ENCODE measurements at regions not wholly inside any gene's neighbourhood (a gene's known extent, or its start where the extent isn't known, plus 50 kb on each side); places are given as distances from the start of the nearest gene placed in this dataset.

DNA sequence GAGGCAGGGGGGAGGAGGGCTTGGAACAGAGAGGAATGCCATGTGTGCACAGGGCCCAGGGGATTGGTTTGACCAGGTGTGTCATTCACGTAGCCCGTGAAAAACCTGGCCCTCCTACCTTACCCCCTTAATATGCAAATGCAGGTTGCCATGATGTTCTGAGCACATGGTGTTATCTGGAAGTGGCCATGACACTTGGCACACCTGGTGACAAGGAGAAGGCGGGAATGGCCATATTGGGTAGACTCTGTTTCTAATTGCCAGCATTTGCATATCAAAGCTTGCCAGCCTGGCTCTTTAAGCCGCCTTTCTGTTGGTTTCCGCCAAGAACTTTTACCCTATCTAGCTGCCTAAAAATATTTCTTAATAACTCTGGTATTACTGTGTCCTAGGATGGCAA is 202.1 kb upstream of the DPH6 start:
- DNase-seq (ENCODE audit: low spot score) = no peak
- CTCF ChIA-PET = no interaction called here
- TF ChIP-seq, protein P1, sequence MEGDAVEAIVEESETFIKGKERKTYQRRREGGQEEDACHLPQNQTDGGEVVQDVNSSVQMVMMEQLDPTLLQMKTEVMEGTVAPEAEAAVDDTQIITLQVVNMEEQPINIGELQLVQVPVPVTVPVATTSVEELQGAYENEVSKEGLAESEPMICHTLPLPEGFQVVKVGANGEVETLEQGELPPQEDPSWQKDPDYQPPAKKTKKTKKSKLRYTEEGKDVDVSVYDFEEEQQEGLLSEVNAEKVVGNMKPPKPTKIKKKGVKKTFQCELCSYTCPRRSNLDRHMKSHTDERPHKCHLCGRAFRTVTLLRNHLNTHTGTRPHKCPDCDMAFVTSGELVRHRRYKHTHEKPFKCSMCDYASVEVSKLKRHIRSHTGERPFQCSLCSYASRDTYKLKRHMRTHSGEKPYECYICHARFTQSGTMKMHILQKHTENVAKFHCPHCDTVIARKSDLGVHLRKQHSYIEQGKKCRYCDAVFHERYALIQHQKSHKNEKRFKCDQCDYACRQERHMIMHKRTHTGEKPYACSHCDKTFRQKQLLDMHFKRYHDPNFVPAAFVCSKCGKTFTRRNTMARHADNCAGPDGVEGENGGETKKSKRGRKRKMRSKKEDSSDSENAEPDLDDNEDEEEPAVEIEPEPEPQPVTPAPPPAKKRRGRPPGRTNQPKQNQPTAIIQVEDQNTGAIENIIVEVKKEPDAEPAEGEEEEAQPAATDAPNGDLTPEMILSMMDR (conservative IDR thresholded peaks at IDR 0.05; ENCODE audit: low read depth) = no peak
- POLR2A ChIA-PET (ENCODE audit: low non-redundant PET) = no interaction called here
- H3K27ac ChIP-seq = no peak overlapping the region

DNA sequence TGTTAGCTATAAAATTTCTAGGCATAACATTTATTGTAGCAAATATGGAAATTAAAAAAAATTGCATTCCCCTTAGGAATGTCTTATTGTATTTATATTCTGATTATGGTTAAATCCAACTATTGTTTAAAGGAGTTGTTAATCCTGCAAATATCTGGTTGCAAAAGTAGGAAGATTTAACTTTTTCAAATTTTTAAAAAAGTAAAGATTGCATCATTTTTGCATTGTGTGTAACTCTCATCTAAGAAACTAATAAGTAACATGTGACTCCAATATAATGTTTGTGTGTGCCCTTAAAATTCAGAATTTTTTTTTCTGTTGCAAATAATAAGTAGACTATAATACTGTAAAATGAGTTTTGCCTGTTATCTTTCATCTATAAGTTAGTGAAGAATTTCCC is 204.1 kb upstream of the DPH6 start:
- POLR2A ChIA-PET (ENCODE audit: low non-redundant PET) = no interaction called here
- no peak overlapping the region for H3K27ac ChIP-seq
- CTCF ChIA-PET = interaction anchor here (0.5 to 0.7 kb wide), 2 partner anchors 285 to 532 kb away, joined by 3 read pairs; no protein-coding TSS in a partner anchor
- TF ChIP-seq, protein P1 (conservative IDR thresholded peaks at IDR 0.05; ENCODE audit: low read depth) = no peak
- DNase-seq (ENCODE audit: low spot score) = no peak

DNA sequence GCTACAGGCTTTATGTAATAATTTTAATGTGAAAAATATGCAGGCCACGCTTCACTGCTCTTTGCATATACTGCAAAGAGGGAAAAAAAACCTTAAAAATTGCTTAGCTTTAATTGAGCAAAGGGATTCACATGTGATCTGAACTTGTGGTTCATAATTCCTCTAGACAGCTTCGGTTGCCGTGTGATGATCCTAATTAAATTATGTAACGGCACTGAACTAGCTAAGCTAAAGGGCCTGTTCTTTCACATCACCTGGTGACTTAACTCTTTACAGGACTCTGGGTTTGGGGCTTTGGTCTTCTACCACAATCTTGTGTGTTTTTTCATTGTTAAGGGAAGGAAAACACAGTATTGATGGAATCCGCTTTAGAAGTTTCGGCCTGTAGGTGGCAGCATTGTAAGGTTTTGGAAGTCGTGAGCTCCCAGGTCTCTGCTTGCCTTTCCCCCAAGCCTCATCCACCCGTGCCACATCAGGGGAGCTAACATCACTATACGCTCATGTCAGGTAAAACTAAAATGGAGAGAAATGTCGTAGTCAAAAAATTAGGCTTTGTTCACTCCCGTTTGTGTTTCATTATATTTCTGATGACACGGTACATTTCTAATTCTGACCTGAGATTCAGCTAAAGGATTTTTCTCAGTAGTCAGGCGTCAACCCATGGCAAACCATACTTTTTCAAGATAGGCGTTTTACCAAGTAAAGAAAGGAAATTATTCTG is 205.6 kb upstream of the DPH6 start:
- CTCF ChIA-PET = interaction anchor here (0.5 to 1.3 kb wide), 23 partner anchors 9 to 1272 kb away, joined by 3 to 10 read pairs (median 3); no protein-coding TSS in a partner anchor
- POLR2A ChIA-PET (ENCODE audit: low non-redundant PET) = no interaction called here
- TF ChIP-seq, protein P1 (conservative IDR thresholded peaks at IDR 0.05; ENCODE audit: low read depth) = peak; percentile 82

DNA sequence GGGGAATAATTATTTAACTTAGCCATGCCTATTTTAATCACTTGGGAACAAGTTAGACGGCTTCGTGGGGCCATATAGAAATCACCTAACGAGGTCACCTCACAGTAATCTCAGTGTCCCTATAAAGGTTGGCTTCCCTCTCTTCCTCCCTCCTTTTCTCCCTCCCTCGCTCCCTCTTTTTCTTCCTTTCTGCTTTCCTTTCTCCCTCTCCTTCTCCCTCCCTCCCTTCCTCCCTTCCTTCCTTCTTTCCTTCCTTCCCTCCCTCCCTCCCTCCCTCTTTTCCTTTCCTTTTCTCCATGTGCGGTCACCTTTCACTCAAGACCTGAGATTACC is 206.1 kb upstream of the DPH6 start:
- ChIA-PET CTCF (interaction anchor here (0.5 to 1.3 kb wide), 15 partner anchors 9 to 1271 kb away, joined by 3 to 7 read pairs (median 3); no protein-coding TSS in a partner anchor), POLR2A (ENCODE audit: low non-redundant PET) (no interaction called here)
- TF ChIP-seq, protein P1 (conservative IDR thresholded peaks at IDR 0.05; ENCODE audit: low read depth) = no peak
- no peak overlapping the region for H3K27ac ChIP-seq
- no peak for DNase-seq (ENCODE audit: low spot score)

More for the DNA sequence above, 205.6 kb upstream of the DPH6 start:
- H3K27ac ChIP-seq = no peak overlapping the region
- peak; percentile 53 for DNase-seq (ENCODE audit: low spot score)

- DNase-seq (ENCODE audit: low spot score) = no peak
- H3K27ac ChIP-seq = no peak overlapping the region
- TF ChIP-seq, protein P1 (conservative IDR thresholded peaks at IDR 0.05; ENCODE audit: low read depth) = no peak
- ChIA-PET CTCF (no interaction called here), POLR2A (ENCODE audit: low non-redundant PET) (no interaction called here)
These were observed 207.5 kb upstream of the DPH6 start for GRCh38 chr15:35753486-35753885.

DNA sequence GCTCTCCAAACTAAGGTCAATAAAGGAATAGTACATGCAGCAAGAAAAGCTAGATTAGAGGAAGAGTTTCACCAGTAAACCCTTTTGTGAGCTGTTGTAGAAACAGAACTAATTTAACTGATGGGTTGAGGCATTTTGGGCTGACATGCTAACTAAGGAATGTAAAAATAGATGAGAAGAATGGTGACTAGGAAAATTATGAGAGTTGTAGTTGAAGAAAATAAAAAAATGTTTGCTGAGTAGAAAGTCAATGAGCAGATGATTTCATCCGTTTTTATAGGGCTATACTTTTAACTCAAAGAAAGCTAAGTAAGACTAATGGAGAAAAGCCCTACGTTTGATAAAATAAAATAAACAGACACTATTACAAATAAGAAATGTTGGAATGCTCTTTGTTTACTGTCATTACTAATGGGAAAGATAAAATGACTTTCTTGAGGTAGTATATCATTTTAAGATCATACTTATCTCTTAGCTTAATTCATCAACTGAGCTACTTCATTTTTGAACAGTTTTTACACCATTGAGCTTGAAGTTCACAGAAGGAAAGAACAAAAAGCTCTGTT is 209.4 kb upstream of the DPH6 start:
- DNase-seq (ENCODE audit: low spot score) = no peak
- POLR2A ChIA-PET (ENCODE audit: low non-redundant PET) = no interaction called here
- TF ChIP-seq, protein P1 (conservative IDR thresholded peaks at IDR 0.05; ENCODE audit: low read depth) = no peak
- CTCF ChIA-PET = no interaction called here
- H3K27ac ChIP-seq = no peak overlapping the region
